A673 (cell line): ENCODE measurements at regions not wholly inside any gene's neighbourhood (a gene's known extent, or its start where the extent isn't known, plus 50 kb on each side); places are given as distances from the start of the nearest gene placed in this dataset.
"Not testable (repeated sequence)": the region's sequence is repeated elsewhere in the genome, so short reads cannot be mapped to it uniquely, and the experiment has no call there.

Experiments
- BruUV-seq: library from RNA; stranded (reverse); fragments of 400-500 nt; replicated peaks from 2 replicates; lab custom pipeline; 2021; lab: Mats Ljungman, UMichigan
- CTCF ChIA-PET: fragments of 300-600 bp; sonication (Branson Sonifier 250); formaldehyde crosslinking; loops from one replicate; lab custom pipeline; 2022; ENCODE audit warnings: antibody characterized with exemption; lab: Charles Lee
- POLR2A ChIA-PET: fragments of 300-600 bp; sonication (Branson Sonifier 250); formaldehyde crosslinking; loops from one replicate; lab custom pipeline; 2022; ENCODE audit warnings: antibody characterized with exemption; ENCODE audit not compliant: low non-redundant PET; lab: Charles Lee
- DNase-seq: peaks from one replicate; pipeline ENCODE4 v3.0.0-alpha.2; 2015; ENCODE audit warnings: low spot score
- H3K27ac ChIP-seq: fragments of 200-600 bp; sonication (generic); 2 replicates; pipeline ENCODE4 v1.5.1; 2016; ENCODE audit warnings: mixed run types, low read depth, mild to moderate bottlenecking, mixed read lengths, antibody characterized with exemption, low read length; ENCODE audit not compliant: poor library complexity, severe bottlenecking
- H3K27me3 ChIP-seq: fragments of 200-600 bp; sonication (generic); replicated peaks from 2 replicates; pipeline ENCODE4 v1.6.1; 2017; ENCODE audit warnings: mixed run types, low read depth, mild to moderate bottlenecking, mixed read lengths, antibody characterized with exemption, low read length; ENCODE audit not compliant: insufficient read depth, poor library complexity
- H3K36me3 ChIP-seq: fragments of 200-600 bp; sonication (generic); 2 replicates; pipeline ENCODE4 v1.6.1; 2016; ENCODE audit warnings: mixed run types, mild to moderate bottlenecking, mixed read lengths, antibody characterized with exemption, low read length; ENCODE audit not compliant: insufficient read depth, poor library complexity, severe bottlenecking
- H3K4me1 ChIP-seq: fragments of 200-600 bp; sonication (generic); 2 replicates; pipeline ENCODE4 v1.6.1; 2017; ENCODE audit warnings: mixed run types, mild to moderate bottlenecking, mixed read lengths, antibody characterized with exemption, low read length; ENCODE audit not compliant: insufficient read depth, poor library complexity, severe bottlenecking
- H3K4me3 ChIP-seq: fragments of 200-600 bp; sonication (generic); 2 replicates; pipeline ENCODE4 v1.5.1; 2016; ENCODE audit warnings: low read depth, mixed run types, mild to moderate bottlenecking, mixed read lengths, low read length; ENCODE audit not compliant: poor library complexity, severe bottlenecking
- H3K9me3 ChIP-seq: fragments of 200-600 bp; sonication (generic); 2 replicates; pipeline ENCODE4 v1.6.1; 2016; ENCODE audit warnings: mixed run types, low read depth, mild to moderate bottlenecking, mixed read lengths, antibody characterized with exemption, low read length; ENCODE audit not compliant: poor library complexity, severe bottlenecking
- intact Hi-C: fragments of 100-400 bp; cut with micrococcal nuclease; formaldehyde crosslinking; loops from one replicate; pipeline ENCODE4 v1.10.0; 2022; ENCODE audit not compliant: unreplicated experiment

DNA sequence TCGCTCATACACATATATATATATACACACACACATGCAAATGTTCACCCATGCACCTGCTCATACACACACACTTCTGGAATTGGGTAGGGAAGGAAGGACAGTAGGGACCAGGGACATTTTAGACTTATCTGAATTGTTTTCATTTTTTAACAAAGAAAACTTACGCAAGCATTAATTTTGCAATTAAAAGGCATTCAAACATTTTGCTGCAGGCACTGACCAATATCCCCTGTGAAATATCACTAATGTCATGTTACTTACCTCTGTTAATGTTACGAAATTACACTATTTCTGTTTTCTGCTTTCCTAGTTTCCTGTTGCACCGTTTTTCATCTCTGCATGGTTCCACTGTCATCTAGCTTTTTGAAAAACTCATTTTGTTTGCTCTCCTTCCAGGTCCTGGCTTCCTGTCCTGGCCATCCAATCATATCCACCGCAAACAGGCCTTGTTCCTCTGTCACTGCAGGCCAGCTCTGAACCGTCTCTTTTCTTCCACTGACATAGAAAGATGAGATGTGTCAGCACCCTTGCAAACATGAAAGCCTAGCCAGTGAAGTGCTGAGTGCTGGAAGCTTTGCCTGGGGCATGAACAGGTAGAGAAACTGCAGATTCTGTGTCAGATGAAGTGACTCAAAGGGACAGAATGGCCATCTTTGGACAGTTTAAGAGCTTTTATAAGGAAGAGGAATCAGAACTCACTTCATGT is 114.5 kb downstream of the SEPTIN7 start:
- H3K27ac ChIP-seq, H3K27me3 ChIP-seq, DNase-seq, H3K4me1 ChIP-seq, intact Hi-C loops, H3K9me3 ChIP-seq, POLR2A ChIA-PET, H3K36me3 ChIP-seq, H3K4me3 ChIP-seq, CTCF ChIA-PET, BruUV-seq: not testable (repeated sequence)

DNA sequence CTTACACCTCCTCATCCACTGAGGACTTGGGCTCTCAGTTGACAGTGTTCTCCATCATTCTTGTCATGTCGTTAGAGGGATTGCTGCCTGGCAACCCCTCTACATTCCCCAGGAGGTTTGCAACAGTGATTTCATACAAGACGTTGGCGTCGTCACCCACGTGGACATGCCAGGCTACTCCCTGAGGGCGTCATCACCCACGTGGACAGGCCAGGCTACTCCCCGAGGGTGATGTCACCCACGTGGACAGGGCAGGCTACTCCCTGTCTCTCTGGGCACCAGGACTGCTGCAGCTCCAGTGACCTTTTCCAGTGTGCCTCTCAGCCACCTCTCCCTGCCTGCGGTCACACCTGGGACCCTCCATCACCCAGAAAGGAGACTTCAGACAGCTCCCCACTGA is 117.4 kb downstream of the SEPTIN7 start:
- H3K27me3 ChIP-seq, BruUV-seq, H3K27ac ChIP-seq, intact Hi-C loops, H3K4me1 ChIP-seq, H3K36me3 ChIP-seq, POLR2A ChIA-PET, DNase-seq, H3K4me3 ChIP-seq, H3K9me3 ChIP-seq, CTCF ChIA-PET: not testable (repeated sequence)

DNA sequence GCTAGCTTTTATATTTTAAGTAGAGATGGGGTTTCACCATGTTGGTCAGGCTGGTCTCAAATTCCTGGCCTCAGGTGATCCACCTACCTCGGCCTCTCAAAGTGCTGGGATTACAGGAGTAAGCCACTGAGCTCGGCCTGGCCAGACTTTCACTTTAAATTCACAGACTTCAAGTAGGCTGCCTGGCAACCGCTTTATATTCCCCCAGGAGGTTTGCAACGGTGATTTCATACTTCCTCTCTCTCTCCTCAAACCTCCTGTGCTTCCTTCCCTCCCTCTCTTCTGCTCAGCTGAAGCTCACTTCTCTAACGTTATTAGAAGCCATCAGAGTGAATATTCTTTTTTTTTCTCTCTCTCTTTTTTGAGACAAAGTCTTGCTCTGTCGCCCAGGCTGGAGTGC is 118.8 kb downstream of the SEPTIN7 start:
- H3K4me1 ChIP-seq, POLR2A ChIA-PET, H3K27ac ChIP-seq, intact Hi-C loops, H3K9me3 ChIP-seq, H3K4me3 ChIP-seq, BruUV-seq, H3K36me3 ChIP-seq, H3K27me3 ChIP-seq, CTCF ChIA-PET: not testable (repeated sequence)
- peak; percentile 45 for DNase-seq

DNA sequence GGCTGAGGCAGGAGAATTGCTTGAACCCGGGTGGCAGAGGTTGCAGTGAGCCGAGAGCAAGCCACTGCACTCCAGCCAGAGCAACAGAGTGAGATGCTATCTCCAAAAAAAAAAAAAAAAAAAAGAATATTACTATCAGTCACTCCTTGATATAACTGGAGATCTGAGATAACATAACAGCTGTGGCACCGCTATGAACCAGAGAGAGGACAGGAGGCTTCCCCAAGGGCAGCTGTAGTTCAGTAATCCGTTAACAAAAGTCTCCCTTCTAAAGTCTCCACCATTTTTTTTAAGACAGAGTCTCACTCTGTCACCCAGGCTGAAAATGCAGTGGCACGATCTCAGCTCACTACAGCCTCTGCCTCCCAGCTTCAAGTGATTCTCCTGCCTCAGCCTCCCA is 120.5 kb downstream of the SEPTIN7 start:
- H3K27me3 ChIP-seq, H3K9me3 ChIP-seq, intact Hi-C loops, BruUV-seq, H3K4me3 ChIP-seq, H3K4me1 ChIP-seq, DNase-seq, H3K27ac ChIP-seq, POLR2A ChIA-PET, H3K36me3 ChIP-seq: not testable (repeated sequence)
- CTCF ChIA-PET = interaction anchor here (0.6 kb wide), 1 partner anchor 126 kb away, joined by 3 read pairs; no protein-coding TSS in a partner anchor

DNA sequence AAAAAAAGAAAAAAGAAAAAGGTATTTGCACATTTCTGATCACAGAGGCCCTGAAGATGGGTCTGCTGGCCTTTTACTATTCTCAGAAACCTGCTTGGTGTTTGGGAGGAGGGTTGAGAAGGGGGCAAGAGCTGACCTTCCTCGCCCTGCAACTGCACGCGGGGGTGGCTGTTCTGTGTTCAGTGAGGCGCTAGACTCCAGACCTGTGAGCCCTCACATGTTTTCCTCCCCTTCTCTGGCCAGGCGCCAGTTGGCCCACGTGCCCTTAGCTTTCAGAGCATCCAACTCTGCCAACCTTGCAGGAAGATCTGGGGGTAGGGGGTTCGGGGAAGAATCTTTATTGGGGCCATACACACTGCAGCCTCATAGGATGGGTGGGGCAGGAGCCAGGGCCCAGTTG is 123.8 kb downstream of the SEPTIN7 start:
- DNase-seq, H3K27me3 ChIP-seq, H3K9me3 ChIP-seq, H3K4me1 ChIP-seq, H3K27ac ChIP-seq, BruUV-seq, POLR2A ChIA-PET, intact Hi-C loops, H3K36me3 ChIP-seq, H3K4me3 ChIP-seq, CTCF ChIA-PET: not testable (repeated sequence)

DNA sequence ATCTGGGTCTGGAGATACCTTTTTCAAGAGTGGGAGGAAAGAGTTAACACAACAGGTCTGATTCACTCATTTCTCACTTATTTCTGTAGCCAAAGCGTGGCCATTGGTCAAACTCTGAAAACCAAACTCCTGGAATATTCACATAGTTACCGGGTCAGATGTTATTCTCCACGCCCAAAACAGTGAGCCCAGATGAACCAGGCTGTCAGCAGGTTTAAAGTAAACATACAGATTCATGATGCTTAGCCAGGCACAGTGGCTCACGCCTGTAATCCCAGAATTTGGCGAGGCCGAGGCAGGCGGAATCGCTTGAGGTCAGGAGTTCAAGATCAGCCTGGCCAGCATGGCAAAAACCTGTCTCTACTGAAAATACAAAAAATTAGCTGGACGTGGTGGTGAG is 126.1 kb downstream of the SEPTIN7 start:
- H3K27ac ChIP-seq, POLR2A ChIA-PET, BruUV-seq, DNase-seq, H3K27me3 ChIP-seq, H3K36me3 ChIP-seq, H3K4me1 ChIP-seq, H3K9me3 ChIP-seq, CTCF ChIA-PET, intact Hi-C loops, H3K4me3 ChIP-seq: not testable (repeated sequence)

DNA sequence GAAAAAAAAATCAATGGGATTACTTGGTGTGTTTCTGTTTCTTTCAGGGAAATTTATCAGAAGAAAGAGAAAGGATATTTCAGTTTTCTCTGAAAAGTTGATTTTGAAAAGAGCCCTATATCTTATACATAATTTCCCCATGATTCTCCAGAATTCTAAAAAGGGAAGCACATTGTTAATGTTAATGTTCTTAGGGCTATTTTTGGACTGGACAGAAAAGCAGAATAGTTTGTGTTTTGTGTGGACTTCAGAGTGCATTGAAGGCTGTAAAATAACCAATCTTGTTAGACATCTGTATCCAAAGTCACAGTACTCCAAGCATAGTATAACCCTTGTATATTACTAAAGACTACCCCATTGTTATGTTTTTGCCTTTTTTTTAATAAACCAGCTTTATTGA is 130.3 kb downstream of the SEPTIN7 start:
- intact Hi-C loops, H3K4me1 ChIP-seq, H3K9me3 ChIP-seq, H3K27me3 ChIP-seq, H3K27ac ChIP-seq, DNase-seq, POLR2A ChIA-PET, H3K4me3 ChIP-seq, BruUV-seq, CTCF ChIA-PET, H3K36me3 ChIP-seq: not testable (repeated sequence)

DNA sequence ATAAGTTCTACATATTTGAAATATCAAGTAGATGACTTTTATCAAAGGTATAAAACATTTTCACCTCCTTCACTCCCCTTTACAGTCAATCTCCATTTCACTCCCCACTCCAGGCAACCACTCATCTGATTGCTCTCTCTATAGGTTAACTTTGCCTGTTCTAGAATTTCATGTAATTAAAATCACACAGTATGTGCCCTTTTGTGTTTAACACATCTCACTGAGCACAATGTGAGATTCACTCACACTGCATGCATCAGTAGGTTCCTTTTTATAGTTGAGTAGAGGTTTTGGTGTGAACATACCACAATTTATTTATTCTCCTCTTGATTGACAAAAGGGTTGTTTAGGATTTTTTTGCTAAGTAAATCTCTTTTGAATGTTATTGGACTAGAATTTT is 130.7 kb downstream of the SEPTIN7 start:
- CTCF ChIA-PET, DNase-seq, H3K4me1 ChIP-seq, H3K27me3 ChIP-seq, H3K27ac ChIP-seq, BruUV-seq, POLR2A ChIA-PET, H3K9me3 ChIP-seq, H3K4me3 ChIP-seq, H3K36me3 ChIP-seq, intact Hi-C loops: not testable (repeated sequence)
